Vagina (tissue), 2 donors: ENCODE measurements at regions not wholly inside any gene's neighbourhood (a gene's known extent, or its start where the extent isn't known, plus 50 kb on each side); places are given as distances from the start of the nearest gene placed in this dataset.

Experiments
- DNase-seq, 2 donors: peaks; one replicate each; pipeline ENCODE4 v3.0.0-alpha.2; 2017; ENCODE audit errors: extremely low spot score in 2 of 2
- H3K27ac ChIP-seq: fragments of 200-600 bp; sonication (generic); one replicate; pipeline ENCODE4 v1.5.1; 2019
- H3K27me3 ChIP-seq: fragments of 200-600 bp; sonication (generic); one replicate; pipeline ENCODE4 v1.5.1; 2019
- H3K36me3 ChIP-seq, 2 donors: fragments of 200-600 bp; sonication (generic); one replicate each; pipeline ENCODE4 v1.5.1; 2017 to 2019
- H3K4me1 ChIP-seq: fragments of 200-600 bp; sonication (generic); one replicate; pipeline ENCODE4 v1.5.1; 2019
- H3K4me3 ChIP-seq, 2 donors: fragments of 200-600 bp; sonication (generic); 1 replicate in 1 of 2; 2 replicates in 1 of 2; pipeline ENCODE4 v1.5.1; 2016 to 2019
- H3K9me3 ChIP-seq: fragments of 200-600 bp; sonication (generic); one replicate; pipeline ENCODE4 v1.5.1; 2019
- POLR2A ChIP-seq, 2 donors: fragments of 450-650 bp; IDR thresholded peaks; one replicate each; pipeline ENCODE4 v1.6.1; 2017; ENCODE audit warnings: antibody characterized with exemption in 2 of 2, mild to moderate bottlenecking in 2 of 2, moderate library complexity in 2 of 2
- POLR2AphosphoS5 ChIP-seq, 2 donors: sonication (generic); formaldehyde crosslinking; IDR thresholded peaks; one replicate each; pipeline ENCODE4 v1.9.0; 2017; ENCODE audit warnings: antibody characterized with exemption in 2 of 2, mild to moderate bottlenecking in 2 of 2, low read depth in 1 of 2; ENCODE audit not compliant: insufficient read depth in 1 of 2
- intact Hi-C: fragments of 100-400 bp; cut with DNase I; formaldehyde crosslinking; loops from one replicate; pipeline ENCODE4 v1.15.1; 2023
- TF ChIP-seq, protein P1 (sequence below), 3 experiments: fragments of 450-650 bp in 2 of 3; fragments of 200-600 bp in 1 of 3; sonication (generic) in 1 of 3; IDR thresholded peaks; one replicate each; pipeline ENCODE4 v1.5.1; 2017 to 2019; ENCODE audit warnings: antibody characterized with exemption in 3 of 3, mild to moderate bottlenecking in 2 of 3, moderate library complexity in 2 of 3

DNA sequence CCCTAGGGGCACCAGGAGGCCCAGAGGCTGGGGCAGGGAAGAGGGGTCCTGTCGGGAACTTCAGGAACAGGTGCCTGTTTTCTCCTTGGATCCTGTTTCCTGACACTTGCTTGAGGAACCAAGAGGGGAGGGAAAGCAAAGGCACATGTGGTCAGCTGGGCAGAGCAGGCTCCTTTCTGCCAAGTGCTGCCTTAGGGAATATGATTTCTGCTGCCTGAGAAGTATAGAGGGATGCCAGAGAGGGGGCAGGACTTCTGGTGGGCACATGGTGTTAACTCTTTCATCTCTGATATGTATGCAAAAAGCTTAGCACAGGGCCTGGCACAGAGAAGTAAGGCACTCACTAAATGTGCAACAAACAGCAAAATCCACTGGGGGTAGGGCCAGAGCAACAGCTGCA is 51.2 kb upstream of the PJA1 start:
- H3K9me3 ChIP-seq: no peaks in the 10 kb centered on the region
- H3K27ac ChIP-seq: no peak overlapping the region
- H3K27me3 ChIP-seq: no peaks in the 10 kb centered on the region
- H3K36me3 ChIP-seq: no peaks in the 10 kb centered on the region
- H3K4me1 ChIP-seq: peaks cover 2% of the 10 kb centered on the region
- DNase-seq: no peak
- intact Hi-C loops: no loop called here
- TF ChIP-seq, protein P1, sequence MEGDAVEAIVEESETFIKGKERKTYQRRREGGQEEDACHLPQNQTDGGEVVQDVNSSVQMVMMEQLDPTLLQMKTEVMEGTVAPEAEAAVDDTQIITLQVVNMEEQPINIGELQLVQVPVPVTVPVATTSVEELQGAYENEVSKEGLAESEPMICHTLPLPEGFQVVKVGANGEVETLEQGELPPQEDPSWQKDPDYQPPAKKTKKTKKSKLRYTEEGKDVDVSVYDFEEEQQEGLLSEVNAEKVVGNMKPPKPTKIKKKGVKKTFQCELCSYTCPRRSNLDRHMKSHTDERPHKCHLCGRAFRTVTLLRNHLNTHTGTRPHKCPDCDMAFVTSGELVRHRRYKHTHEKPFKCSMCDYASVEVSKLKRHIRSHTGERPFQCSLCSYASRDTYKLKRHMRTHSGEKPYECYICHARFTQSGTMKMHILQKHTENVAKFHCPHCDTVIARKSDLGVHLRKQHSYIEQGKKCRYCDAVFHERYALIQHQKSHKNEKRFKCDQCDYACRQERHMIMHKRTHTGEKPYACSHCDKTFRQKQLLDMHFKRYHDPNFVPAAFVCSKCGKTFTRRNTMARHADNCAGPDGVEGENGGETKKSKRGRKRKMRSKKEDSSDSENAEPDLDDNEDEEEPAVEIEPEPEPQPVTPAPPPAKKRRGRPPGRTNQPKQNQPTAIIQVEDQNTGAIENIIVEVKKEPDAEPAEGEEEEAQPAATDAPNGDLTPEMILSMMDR (IDR thresholded peaks at IDR 0.05): no peak
- TF ChIP-seq POLR2A (IDR thresholded peaks at IDR 0.05) (no peak), POLR2AphosphoS5 (IDR thresholded peaks at IDR 0.05; ENCODE audit: insufficient read depth in 1 of 2, low read depth in 1 of 2) (no peak)
- H3K4me3 ChIP-seq: no peak overlapping the region

DNA sequence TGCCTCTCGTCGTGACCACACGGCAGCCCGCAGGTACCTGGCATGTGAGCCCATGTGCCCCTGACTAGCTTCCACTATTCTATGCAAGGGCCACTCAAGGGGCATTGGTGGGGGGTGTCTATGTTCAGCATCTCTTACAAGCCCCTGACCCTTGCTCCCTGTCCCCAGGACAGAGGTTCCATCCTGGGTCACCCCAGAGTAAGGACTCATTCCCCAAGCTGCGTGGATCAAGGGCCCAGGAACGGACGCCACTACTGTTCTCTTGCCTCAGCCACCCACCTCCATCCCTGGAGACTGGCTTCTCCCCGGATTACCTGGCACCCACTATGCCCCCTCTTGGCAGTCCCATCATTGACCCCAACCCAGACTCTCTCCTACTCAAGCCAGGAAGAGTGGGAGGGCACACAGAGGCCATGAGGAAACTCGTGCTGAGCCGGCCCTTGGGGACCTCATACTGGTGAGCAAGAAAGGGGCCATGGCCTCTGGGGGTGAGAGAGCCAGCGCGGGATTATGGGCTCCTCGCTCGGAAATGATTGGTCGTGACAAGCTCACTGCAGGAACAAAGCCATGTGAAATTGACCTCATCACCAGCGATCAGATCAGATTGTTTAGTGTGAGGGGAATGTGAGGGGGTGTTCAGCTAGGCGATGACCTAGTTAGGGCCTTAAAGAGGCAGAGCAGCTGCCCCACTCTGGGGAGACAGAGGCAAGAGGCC is 50.1 kb upstream of the PJA1 start:
- no peaks in the 10 kb centered on the region for H3K27me3 ChIP-seq
- intact Hi-C loops: no loop called here
- no peak overlapping the region for H3K27ac ChIP-seq

More for the DNA sequence above, 50.1 kb upstream of the PJA1 start:
- Histone ChIP-seq H3K4me1 (no peaks in the 10 kb centered on the region), H3K36me3 (no peaks in the 10 kb centered on the region), H3K4me3 (no peak overlapping the region), H3K9me3 (no peaks in the 10 kb centered on the region)
- TF ChIP-seq POLR2A (IDR thresholded peaks at IDR 0.05): no peak
- TF ChIP-seq, protein P1 (IDR thresholded peaks at IDR 0.05): no peak
- no peak for TF ChIP-seq POLR2AphosphoS5 (IDR thresholded peaks at IDR 0.05; ENCODE audit: insufficient read depth in 1 of 2, low read depth in 1 of 2)
- no peak for DNase-seq
